MCF 10A (cell line): ENCODE measurements at regions not wholly inside any gene's neighbourhood (a gene's known extent, or its start where the extent isn't known, plus 50 kb on each side); places are given as distances from the start of the nearest gene placed in this dataset.

ENCODE experiments used
- BruUV-seq: library from RNA; stranded (reverse); fragments of 400-500 nt; replicated peaks from 2 replicates; lab custom pipeline; 2021; lab: Mats Ljungman, UMichigan
- CTCF ChIA-PET: fragments of 300-600 bp; sonication (Branson Sonifier 250); formaldehyde crosslinking; extraction: SDS; loops from one replicate; lab custom pipeline; 2021; ENCODE audit warnings: antibody characterized with exemption, inconsistent platforms; lab: Yijun Ruan, JAX
- POLR2A ChIA-PET: fragments of 300-600, 350-650 bp; sonication (Branson Sonifier 250); formaldehyde crosslinking; extraction: SDS; loops from one replicate; lab custom pipeline; 2020; ENCODE audit warnings: antibody characterized with exemption, inconsistent platforms; lab: Yijun Ruan, JAX
- DNase-seq: peaks from one replicate; pipeline ENCODE4 v3.0.0-alpha.2; 2018; ENCODE audit not compliant: unreplicated experiment
- H3K27ac Mint-ChIP-seq: one replicate; pipeline ENCODE4 v1.8.0; 2022; ENCODE audit warnings: mild to moderate bottlenecking, low read depth, mixed read lengths; ENCODE audit not compliant: unreplicated experiment
- H3K27me3 Mint-ChIP-seq: one replicate; pipeline ENCODE4 v1.8.0; 2022; ENCODE audit warnings: mixed read lengths; ENCODE audit not compliant: insufficient read depth, unreplicated experiment
- H3K36me3 Mint-ChIP-seq: one replicate; pipeline ENCODE4 v1.8.0; 2022; ENCODE audit warnings: mild to moderate bottlenecking, moderate library complexity, mixed read lengths; ENCODE audit not compliant: insufficient read depth, unreplicated experiment
- H3K4me1 Mint-ChIP-seq: one replicate; pipeline ENCODE4 v1.8.0; 2022; ENCODE audit warnings: mixed read lengths; ENCODE audit not compliant: insufficient read depth, unreplicated experiment
- H3K4me3 Mint-ChIP-seq: one replicate; pipeline ENCODE4 v1.8.0; 2022; ENCODE audit warnings: mild to moderate bottlenecking, moderate library complexity, mixed read lengths; ENCODE audit not compliant: unreplicated experiment
- H3K9me3 Mint-ChIP-seq: one replicate; pipeline ENCODE4 v1.8.0; 2022; ENCODE audit warnings: mixed read lengths; ENCODE audit not compliant: unreplicated experiment
- intact Hi-C: fragments of 100-400 bp; cut with micrococcal nuclease; formaldehyde crosslinking; loops from 2 replicates; pipeline ENCODE4 v1.14.1; 2022
- TF ChIP-seq, protein P1 (sequence below): fragments of 200-600 bp; IDR thresholded peaks from one replicate; pipeline ENCODE4 v1.8.0; 2022; ENCODE audit warnings: antibody characterized with exemption, mild to moderate bottlenecking; ENCODE audit not compliant: unreplicated experiment

DNA sequence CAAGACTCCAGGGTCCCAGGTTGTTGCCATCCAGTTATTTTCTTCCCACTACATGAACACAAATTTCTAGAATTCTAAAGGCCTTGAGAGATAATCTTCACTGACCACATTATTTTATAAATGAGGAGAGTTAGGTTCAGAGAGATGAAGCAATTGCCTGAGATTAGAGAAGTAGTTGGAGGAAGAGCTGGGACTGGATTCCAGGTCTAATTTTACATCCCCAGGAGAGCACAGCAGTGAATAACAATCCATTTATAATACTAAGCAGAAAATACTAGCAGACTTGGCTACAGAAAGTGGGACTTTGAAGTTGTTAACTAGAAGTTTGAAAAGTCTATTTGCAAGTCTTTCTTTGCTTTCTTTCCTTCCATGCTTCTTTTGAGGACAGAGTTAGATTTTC, 231.3 kb upstream of the S100G start:
- no TSS peak for BruUV-seq
- DNase-seq = no peak
- ChIA-PET CTCF (interaction anchor here (1.5 kb wide), 1 partner anchor 18 kb away, joined by 5 read pairs; no protein-coding TSS in a partner anchor), POLR2A (no interaction called here)
- peaks cover 41% of the 10 kb centered on the region for H3K27me3 Mint-ChIP-seq
- no peaks in the 10 kb centered on the region for H3K36me3 Mint-ChIP-seq
- no peak overlapping the region for H3K4me3 Mint-ChIP-seq
- H3K9me3 Mint-ChIP-seq = no peaks in the 10 kb centered on the region
- no peaks in the 10 kb centered on the region for H3K4me1 Mint-ChIP-seq
- intact Hi-C loops = no loop called here
- no peak overlapping the region for H3K27ac Mint-ChIP-seq
- TF ChIP-seq, protein P1, sequence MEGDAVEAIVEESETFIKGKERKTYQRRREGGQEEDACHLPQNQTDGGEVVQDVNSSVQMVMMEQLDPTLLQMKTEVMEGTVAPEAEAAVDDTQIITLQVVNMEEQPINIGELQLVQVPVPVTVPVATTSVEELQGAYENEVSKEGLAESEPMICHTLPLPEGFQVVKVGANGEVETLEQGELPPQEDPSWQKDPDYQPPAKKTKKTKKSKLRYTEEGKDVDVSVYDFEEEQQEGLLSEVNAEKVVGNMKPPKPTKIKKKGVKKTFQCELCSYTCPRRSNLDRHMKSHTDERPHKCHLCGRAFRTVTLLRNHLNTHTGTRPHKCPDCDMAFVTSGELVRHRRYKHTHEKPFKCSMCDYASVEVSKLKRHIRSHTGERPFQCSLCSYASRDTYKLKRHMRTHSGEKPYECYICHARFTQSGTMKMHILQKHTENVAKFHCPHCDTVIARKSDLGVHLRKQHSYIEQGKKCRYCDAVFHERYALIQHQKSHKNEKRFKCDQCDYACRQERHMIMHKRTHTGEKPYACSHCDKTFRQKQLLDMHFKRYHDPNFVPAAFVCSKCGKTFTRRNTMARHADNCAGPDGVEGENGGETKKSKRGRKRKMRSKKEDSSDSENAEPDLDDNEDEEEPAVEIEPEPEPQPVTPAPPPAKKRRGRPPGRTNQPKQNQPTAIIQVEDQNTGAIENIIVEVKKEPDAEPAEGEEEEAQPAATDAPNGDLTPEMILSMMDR = no peak

DNA sequence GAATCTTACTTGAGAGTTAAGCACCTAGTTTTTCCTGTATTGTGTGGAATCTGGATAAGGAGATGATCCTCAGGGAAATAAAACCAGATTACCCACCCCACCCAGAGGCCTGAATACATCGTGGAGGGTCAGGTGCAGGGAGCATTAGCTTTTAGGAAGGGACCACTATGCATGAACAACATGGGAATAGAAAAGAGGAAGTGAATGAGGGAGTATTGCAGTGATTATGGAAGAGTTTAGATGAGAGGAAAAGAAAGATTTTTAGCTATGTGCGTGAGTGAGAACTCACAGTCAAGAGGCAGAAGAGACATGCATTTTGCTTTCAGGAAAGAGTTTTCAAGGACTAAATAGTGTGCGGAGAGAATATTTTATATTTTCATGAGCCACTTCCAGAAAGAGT, 222.3 kb upstream of the S100G start:
- ChIA-PET CTCF (interaction anchor here (0.9 to 3.4 kb wide), 2 partner anchors 9 to 17 kb away, joined by 4 to 25 read pairs; no protein-coding TSS in a partner anchor), POLR2A (no interaction called here)
- intact Hi-C loops = no loop called here
- H3K27ac Mint-ChIP-seq = no peak overlapping the region
- no peak overlapping the region for H3K4me3 Mint-ChIP-seq
- no peaks in the 10 kb centered on the region for H3K9me3 Mint-ChIP-seq
- H3K4me1 Mint-ChIP-seq = no peaks in the 10 kb centered on the region
- H3K36me3 Mint-ChIP-seq = no peaks in the 10 kb centered on the region
- TF ChIP-seq, protein P1 = no peak
- H3K27me3 Mint-ChIP-seq = peaks cover 68% of the 10 kb centered on the region
- no TSS peak for BruUV-seq
- no peak for DNase-seq

DNA sequence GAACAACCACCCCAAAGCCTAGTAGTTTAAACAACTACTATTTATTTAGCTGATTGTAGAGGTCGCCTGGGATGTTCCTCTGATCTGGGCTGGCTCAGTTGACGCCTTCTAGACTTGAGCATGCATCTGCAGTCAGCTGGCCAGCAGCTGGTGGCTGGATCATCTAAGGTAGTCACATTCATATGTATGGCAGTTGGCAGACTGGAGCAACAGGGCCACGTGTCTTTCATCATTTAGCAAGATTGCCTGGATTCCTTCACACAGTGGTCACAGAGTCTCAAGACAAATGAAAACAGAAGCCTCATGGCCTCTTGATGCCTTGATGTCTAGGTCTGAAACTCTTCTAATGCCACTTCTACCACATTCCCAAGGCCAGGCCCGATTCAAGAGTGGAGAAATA, 220.6 kb upstream of the S100G start:
- ChIA-PET CTCF (interaction anchor here (0.6 to 0.7 kb wide), 2 partner anchors 401 to 498 kb away, joined by 3 to 4 read pairs; no protein-coding TSS in a partner anchor), POLR2A (interaction anchor here (0.6 kb wide), 1 partner anchor 268 kb away, joined by 3 read pairs; no protein-coding TSS in a partner anchor)
- BruUV-seq = no TSS peak
- Mint-ChIP-seq H3K9me3 (no peaks in the 10 kb centered on the region), H3K4me3 (no peak overlapping the region), H3K4me1 (no peaks in the 10 kb centered on the region), H3K27me3 (peaks cover 52% of the 10 kb centered on the region), H3K36me3 (no peaks in the 10 kb centered on the region), H3K27ac (no peak overlapping the region)
- intact Hi-C loops = no loop called here
- TF ChIP-seq, protein P1 = no peak
- DNase-seq = no peak

DNA sequence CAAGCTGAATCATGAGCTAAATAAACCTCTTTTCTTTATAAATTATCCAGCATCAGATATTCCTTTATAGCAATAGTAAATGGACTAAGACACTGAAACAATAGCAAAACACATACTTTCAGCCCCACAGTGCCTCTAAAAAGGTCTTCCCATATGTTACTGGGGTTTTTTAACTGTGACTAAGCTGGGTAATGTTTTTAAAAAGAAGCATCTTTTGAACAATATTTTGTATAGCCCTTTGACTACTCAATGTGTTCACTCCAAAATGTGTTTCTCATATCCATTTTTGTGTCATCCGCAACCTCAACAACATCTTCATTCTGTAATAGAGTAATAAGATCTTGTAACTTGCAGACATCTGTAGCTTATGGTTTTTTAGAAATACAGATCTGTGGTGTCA, 218.7 kb upstream of the S100G start:
- POLR2A ChIA-PET = no interaction called here
- CTCF ChIA-PET = interaction anchor here (0.6 to 2.0 kb wide), 4 partner anchors 14 to 265 kb away, joined by 3 to 6 read pairs (median 3); no protein-coding TSS in a partner anchor
- no peaks in the 10 kb centered on the region for H3K9me3 Mint-ChIP-seq
- no peaks in the 10 kb centered on the region for H3K36me3 Mint-ChIP-seq
- no peak for DNase-seq
- intact Hi-C loops = loop anchor here (10.0 kb wide), 1 partner anchor 576 kb away; the partner anchor contains the start of gene AP1S2
- H3K27ac Mint-ChIP-seq = no peak overlapping the region
- H3K4me1 Mint-ChIP-seq = no peaks in the 10 kb centered on the region
- peaks cover 35% of the 10 kb centered on the region for H3K27me3 Mint-ChIP-seq
- H3K4me3 Mint-ChIP-seq = no peak overlapping the region
- TF ChIP-seq, protein P1 = no peak
- no TSS peak for BruUV-seq
